GM12878 (cell line): ENCODE measurements at regions not wholly inside any gene's neighbourhood (a gene's known extent, or its start where the extent isn't known, plus 50 kb on each side); places are given as distances from the start of the nearest gene placed in this dataset.

Source experiments
- ATAC-seq: fragments of 200-7000 bp; cut with Tn5 transposase; 3 replicates; pipeline ENCODE4 v1.9.1; 2020; ENCODE audit warnings: mild to moderate bottlenecking, moderate library complexity
- BruUV-seq: library from RNA; stranded (reverse); fragments of 400-500 nt; replicated peaks from 2 replicates; lab custom pipeline; 2021; lab: Mats Ljungman, UMichigan
- CTCF ChIA-PET: fragments of 300-600 bp; sonication (Branson Sonifier 250); formaldehyde crosslinking; extraction: SDS; loops from one replicate; lab custom pipeline; 2021; ENCODE audit warnings: inconsistent platforms; lab: Yijun Ruan, JAX
- POLR2A ChIA-PET: fragments of 350-600 bp; formaldehyde crosslinking; extraction: SDS; loops from one replicate; lab custom pipeline; 2021; ENCODE audit warnings: inconsistent platforms; lab: Charles Lee
- RAD21 ChIA-PET: fragments of 300-600 bp; sonication (Branson Sonifier 250); formaldehyde crosslinking; loops from one replicate; lab custom pipeline; 2023; ENCODE audit warnings: antibody characterized with exemption; ENCODE audit not compliant: unreplicated experiment; lab: Charles Lee
- SMC1A ChIA-PET: fragments of 300-600 bp; sonication (Branson Sonifier 250); formaldehyde crosslinking; loops from one replicate; lab custom pipeline; 2023; ENCODE audit not compliant: unreplicated experiment, uncharacterized antibody; lab: Charles Lee
- DNase-seq: peaks from one replicate; pipeline ENCODE4 v3.0.0-alpha.2; 2011; ENCODE audit warnings: low read depth, low spot score
- FAIRE-seq: peaks from 3 replicates; lab custom pipeline; 2011; peaks lifted over from hg19 to GRCh38; lab: Jason Lieb, UNC
- H2AFZ ChIP-seq: 2 replicates; pipeline ENCODE4 v1.6.0; 2011; ENCODE audit warnings: low read depth, low read length, control low read depth; ENCODE audit not compliant: control insufficient read depth
- H3K27ac ChIP-seq: 2 replicates; pipeline ENCODE4 v1.5.1; 2011; ENCODE audit warnings: control low read depth; ENCODE audit not compliant: control insufficient read depth, insufficient read depth
- H3K27me3 ChIP-seq, 2 experiments: replicated peaks in 1 of 2; 2 replicates each; pipeline versions ENCODE4 v1.6.0 to v1.6.1; 2011; ENCODE audit warnings: low read length in 1 of 2; ENCODE audit not compliant: control insufficient read depth in 2 of 2, insufficient read depth in 2 of 2
- H3K36me3 ChIP-seq, 2 experiments: 2 replicates each; pipeline ENCODE4 v1.5.1; 2011; ENCODE audit warnings: low read length in 1 of 2; ENCODE audit not compliant: control insufficient read depth in 2 of 2, insufficient read depth in 2 of 2
- H3K4me1 ChIP-seq: 2 replicates; pipeline ENCODE4 v1.6.1; 2011; ENCODE audit warnings: mild to moderate bottlenecking, low read length, moderate library complexity, mixed read lengths; ENCODE audit not compliant: control insufficient read depth, insufficient read depth
- H3K4me2 ChIP-seq: 2 replicates; pipeline ENCODE4 v1.6.0; 2011; ENCODE audit warnings: control low read depth; ENCODE audit not compliant: control insufficient read depth, insufficient read depth
- H3K4me3 ChIP-seq: fragments of 200-600 bp; sonication (generic); 2 replicates; pipeline ENCODE4 v1.5.1; 2016
- H3K79me2 ChIP-seq: 2 replicates; pipeline ENCODE4 v1.6.0; 2011; ENCODE audit warnings: low read length; ENCODE audit not compliant: control insufficient read depth, insufficient read depth
- H3K9ac ChIP-seq: 2 replicates; pipeline ENCODE4 v1.8.0; 2011; ENCODE audit warnings: low read length, control low read depth, mixed read lengths; ENCODE audit not compliant: control insufficient read depth, insufficient read depth
- H3K9me3 ChIP-seq: replicated peaks from 3 replicates; pipeline ENCODE4 v1.5.1; 2011; ENCODE audit warnings: mild to moderate bottlenecking, low read length; ENCODE audit not compliant: control insufficient read depth, insufficient read depth
- H4K20me1 ChIP-seq: 2 replicates; pipeline ENCODE4 v1.6.0; 2011; ENCODE audit not compliant: control insufficient read depth, insufficient read depth
- CHD4 ChIP-seq: fragments of 200-600 bp; sonication (generic); IDR thresholded peaks from 2 replicates; pipeline ENCODE4 v1.6.1; 2016; ENCODE audit warnings: mild to moderate bottlenecking
- EZH2 ChIP-seq: IDR thresholded peaks from 2 replicates; pipeline ENCODE4 v1.6.1; 2012; ENCODE audit warnings: low read depth, mild to moderate bottlenecking, control low read depth, inconsistent platforms, low read length, borderline replicate concordance; ENCODE audit not compliant: control insufficient read depth
- FOXM1 ChIP-seq: IDR thresholded peaks from 2 replicates; pipeline ENCODE4 v1.6.1; 2012; ENCODE audit warnings: low read depth, mild to moderate bottlenecking, inconsistent platforms, low read length, moderate library complexity
- HDAC6 ChIP-seq: fragments of 200-600 bp; sonication (generic); IDR thresholded peaks from one replicate; pipeline ENCODE4 v1.8.0; 2017; ENCODE audit warnings: antibody characterized with exemption; ENCODE audit not compliant: unreplicated experiment
- NFYB ChIP-seq: IDR thresholded peaks from 2 replicates; pipeline ENCODE4 v1.6.1; 2011; ENCODE audit warnings: low read depth, mild to moderate bottlenecking, low read length, improper control_type of control experiment, moderate library complexity; ENCODE audit not compliant: insufficient read depth
- NR2F1 ChIP-seq: fragments of 450-650 bp; conservative IDR thresholded peaks from 2 replicates; pipeline ENCODE4 v1.6.1; 2017; ENCODE audit warnings: mild to moderate bottlenecking
- RELA ChIP-seq: fragments of 450-650 bp; IDR thresholded peaks from 2 replicates; pipeline ENCODE4 v1.8.0; 2014; ENCODE audit warnings: borderline replicate concordance; ENCODE audit not compliant: partially characterized antibody
- SMC3 ChIP-seq: IDR thresholded peaks from 2 replicates; pipeline ENCODE4 v1.6.1; 2011; ENCODE audit warnings: low read length, improper control_type of control experiment, borderline replicate concordance
- SPI1 ChIP-seq: IDR thresholded peaks from 2 replicates; pipeline ENCODE4 v1.6.1; 2011; ENCODE audit warnings: low read depth, mild to moderate bottlenecking, low read length, moderate library complexity, borderline replicate concordance; ENCODE audit not compliant: insufficient read depth
- TARDBP ChIP-seq: IDR thresholded peaks from 2 replicates; pipeline ENCODE4 v1.6.1; 2016; ENCODE audit warnings: borderline replicate concordance
- WGBS: methylation state at CpG from one replicate; pipeline ENCODE4 v1.1.6; 2016; ENCODE audit warnings: low lambda C conversion rate; ENCODE audit not compliant: insufficient replicate concordance, insufficient coverage; ENCODE audit errors: missing lambda C conversion rate; 5-methylcytosine and 5-hydroxymethylcytosine counted together
- in situ Hi-C: fragments of 300-500 bp; cut with MboI; formaldehyde crosslinking; loops from 9 replicates; pipeline ENCODE4 v1.14.3; 2018; ENCODE audit warnings: mixed read lengths
- intact Hi-C: fragments of 100-400 bp; cut with micrococcal nuclease; formaldehyde crosslinking; loops from one replicate; pipeline ENCODE4 v1.14.2; 2022; ENCODE audit not compliant: unreplicated experiment
- TF ChIP-seq, protein P1 (sequence below): IDR thresholded peaks from 2 replicates; pipeline ENCODE4 v1.6.1; 2012; ENCODE audit warnings: mild to moderate bottlenecking, low read depth, low read length

DNA sequence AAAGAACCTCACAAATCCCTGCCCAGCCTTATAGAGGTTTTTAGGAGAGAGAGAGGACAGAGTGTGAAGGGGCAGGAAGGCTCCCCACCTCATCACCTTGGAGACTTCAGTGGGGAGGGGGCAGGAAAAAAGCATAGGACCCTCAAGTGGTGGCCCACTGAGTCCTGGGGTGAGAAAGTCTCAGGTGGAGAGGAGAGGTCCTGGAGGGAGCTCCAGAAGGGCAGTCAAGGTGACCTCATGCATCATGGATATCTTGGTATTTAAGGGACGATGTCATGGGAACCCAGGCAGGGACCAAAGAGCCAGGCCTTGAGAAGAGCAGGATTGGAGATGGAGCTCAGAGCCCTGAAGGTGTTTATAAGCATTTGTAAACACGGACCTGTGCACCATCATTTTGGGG, 204.5 kb downstream of the SLC4A3 start:
- DNase-seq (no peak), FAIRE-seq (no peak), ATAC-seq (no peak)
- SMC1A ChIA-PET, result no interaction called here
- TF ChIP-seq HDAC6 (no peak), CHD4 (no peak), SMC3 (no peak), NFYB (no peak), TARDBP (no peak), FOXM1 (no peak), SPI1 (no peak), RELA (no peak), NR2F1 (no peak), EZH2 (no peak)
- TF ChIP-seq, protein P1, sequence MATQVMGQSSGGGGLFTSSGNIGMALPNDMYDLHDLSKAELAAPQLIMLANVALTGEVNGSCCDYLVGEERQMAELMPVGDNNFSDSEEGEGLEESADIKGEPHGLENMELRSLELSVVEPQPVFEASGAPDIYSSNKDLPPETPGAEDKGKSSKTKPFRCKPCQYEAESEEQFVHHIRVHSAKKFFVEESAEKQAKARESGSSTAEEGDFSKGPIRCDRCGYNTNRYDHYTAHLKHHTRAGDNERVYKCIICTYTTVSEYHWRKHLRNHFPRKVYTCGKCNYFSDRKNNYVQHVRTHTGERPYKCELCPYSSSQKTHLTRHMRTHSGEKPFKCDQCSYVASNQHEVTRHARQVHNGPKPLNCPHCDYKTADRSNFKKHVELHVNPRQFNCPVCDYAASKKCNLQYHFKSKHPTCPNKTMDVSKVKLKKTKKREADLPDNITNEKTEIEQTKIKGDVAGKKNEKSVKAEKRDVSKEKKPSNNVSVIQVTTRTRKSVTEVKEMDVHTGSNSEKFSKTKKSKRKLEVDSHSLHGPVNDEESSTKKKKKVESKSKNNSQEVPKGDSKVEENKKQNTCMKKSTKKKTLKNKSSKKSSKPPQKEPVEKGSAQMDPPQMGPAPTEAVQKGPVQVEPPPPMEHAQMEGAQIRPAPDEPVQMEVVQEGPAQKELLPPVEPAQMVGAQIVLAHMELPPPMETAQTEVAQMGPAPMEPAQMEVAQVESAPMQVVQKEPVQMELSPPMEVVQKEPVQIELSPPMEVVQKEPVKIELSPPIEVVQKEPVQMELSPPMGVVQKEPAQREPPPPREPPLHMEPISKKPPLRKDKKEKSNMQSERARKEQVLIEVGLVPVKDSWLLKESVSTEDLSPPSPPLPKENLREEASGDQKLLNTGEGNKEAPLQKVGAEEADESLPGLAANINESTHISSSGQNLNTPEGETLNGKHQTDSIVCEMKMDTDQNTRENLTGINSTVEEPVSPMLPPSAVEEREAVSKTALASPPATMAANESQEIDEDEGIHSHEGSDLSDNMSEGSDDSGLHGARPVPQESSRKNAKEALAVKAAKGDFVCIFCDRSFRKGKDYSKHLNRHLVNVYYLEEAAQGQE, result no peak
- RAD21 ChIA-PET, result no interaction called here
- Histone ChIP-seq H3K4me3 (no peak overlapping the region), H4K20me1 (no peaks in the 10 kb centered on the region), H3K9ac (no peak overlapping the region), H3K36me3 (no peaks in the 10 kb centered on the region), H3K4me2 (no peak overlapping the region), H3K79me2 (no peaks in the 10 kb centered on the region), H3K27me3 (no peaks in the 10 kb centered on the region; a peak in 1 of 4 replicates), H3K27ac (no peak overlapping the region), H3K4me1 (no peaks in the 10 kb centered on the region), H3K9me3 (no peaks in the 10 kb centered on the region), H2AFZ (no peak overlapping the region)
- WGBS, result 9% methylated on average over 2 of the region's 2 CpGs
- BruUV-seq, result no TSS peak
- in situ Hi-C loops, result no loop called here
- CTCF ChIA-PET, result no interaction called here
- POLR2A ChIA-PET, result no interaction called here
- intact Hi-C loops, result no loop called here
